ENCODE measurements at regions not wholly inside any gene's neighbourhood (a gene's known extent, or its start where the extent isn't known, plus 50 kb on each side); places are given as distances from the start of the nearest gene placed in this dataset.
"Not testable (repeated sequence)": the region's sequence is repeated elsewhere in the genome, so short reads cannot be mapped to it uniquely, and the experiment has no call there.

GRCh38 chr15:47095833-47096232 is 621.5 kb upstream of the SEMA6D start:
- 88% methylated on average over 2 of the region's 2 CpGs; no CpG with 5 or more reads in 1 of the 2 experiments for WGBS, 2 experiments (ENCODE audit: extremely low coverage in 1 of 2, insufficient coverage in 1 of 2, insufficient read length in 1 of 2, insufficient replicate concordance in 2 of 2, low coverage in 1 of 2, low lambda C conversion rate in 2 of 2, missing lambda C conversion rate in 1 of 2)
- Histone ChIP-seq H4K8ac (ENCODE audit: extremely low read depth, insufficient read depth, low read length) (no peak overlapping the region), H3K9ac (replicated peaks in 1 of 4; ENCODE audit: extremely low read depth in 1 of 4, low read depth in 3 of 4, low read length in 3 of 4) (no peak overlapping the region), H2AFZ (ENCODE audit: low read length) (no peak overlapping the region), H3K4me1 (replicated peaks in 1 of 4; ENCODE audit: control insufficient read depth in 3 of 4, insufficient read depth in 4 of 4, low read length in 3 of 4) (no peaks in the 10 kb centered on the region), H4K91ac (replicated peaks; ENCODE audit: insufficient read length, low read length) (no peak overlapping the region), H3K14ac (ENCODE audit: insufficient read length) (no peak overlapping the region), H3K4me3 (ENCODE audit: extremely low read depth in 1 of 4, insufficient read depth in 2 of 4, low read depth in 3 of 4, low read length in 4 of 4) (no peak overlapping the region), H2AK5ac (ENCODE audit: low read depth, low read length) (no peak overlapping the region), H2BK120ac (replicated peaks; ENCODE audit: low read depth, low read length) (no peak overlapping the region), H4K20me1 (replicated peaks in 1 of 2; ENCODE audit: control insufficient read depth in 1 of 2, insufficient read depth in 2 of 2, low read length in 2 of 2) (no peaks in the 10 kb centered on the region), H3K4ac (replicated peaks; ENCODE audit: insufficient read length, low read depth, low read length) (no peak overlapping the region), H3K18ac (ENCODE audit: extremely low read depth, low read length) (no peak overlapping the region), H3K27ac (ENCODE audit: low read depth, low read length) (no peak overlapping the region), H4K5ac (ENCODE audit: insufficient read length, low read depth, low read length) (no peak overlapping the region), H3K23ac (ENCODE audit: insufficient read length) (no peak overlapping the region), H3K4me2 (ENCODE audit: insufficient read depth in 1 of 2, low read depth in 2 of 2, low read length in 2 of 2) (no peak overlapping the region), H2BK5ac (ENCODE audit: low read depth, low read length) (no peak overlapping the region), H3K23me2 (ENCODE audit: low read depth, low read length) (no peaks in the 10 kb centered on the region), H2BK20ac (ENCODE audit: low read length) (no peak overlapping the region), H2BK15ac (ENCODE audit: low read length) (no peak overlapping the region), H2BK12ac (ENCODE audit: low read depth, low read length) (no peak overlapping the region), H3K36me3 (ENCODE audit: control insufficient read depth in 2 of 4, insufficient read depth in 4 of 4, low read length in 3 of 4) (no peaks in the 10 kb centered on the region), H3K79me2 (ENCODE audit: control insufficient read depth in 1 of 2, insufficient read depth in 2 of 2, low read length in 2 of 2) (no peaks in the 10 kb centered on the region), H3K9me3 (ENCODE audit: insufficient read depth in 2 of 2, low read depth in 1 of 2, low read length in 1 of 2) (no peaks in the 10 kb centered on the region), H3K27me3 (replicated peaks in 1 of 4; ENCODE audit: control insufficient read depth in 3 of 4, extremely low read depth in 1 of 4, insufficient read depth in 3 of 4, low read length in 3 of 4) (no peaks in the 10 kb centered on the region), H3K79me1 (ENCODE audit: low read depth, low read length) (no peaks in the 10 kb centered on the region), H3K56ac (replicated peaks; ENCODE audit: insufficient read length, low read depth, low read length) (no peak overlapping the region)
- ChIA-PET CTCF (ENCODE audit: partially characterized antibody) (no interaction called here), POLR2A (ENCODE audit: partially characterized antibody) (no interaction called here)
- DNase-seq (ENCODE audit: low read depth in 1 of 2, low spot score in 2 of 2) (no peak), FAIRE-seq (no peak)
- TF ChIP-seq RNF2 (IDR thresholded peaks at IDR 0.05; ENCODE audit: borderline replicate concordance, low read depth, low read length, missing control alignments, poor library complexity, severe bottlenecking), result no peak

GRCh38 chr15:47098526-47098925 is 618.8 kb upstream of the SEMA6D start:
- H2BK120ac ChIP-seq (replicated peaks; ENCODE audit: low read depth, low read length); H4K5ac ChIP-seq (ENCODE audit: insufficient read length, low read depth, low read length); H3K79me2 ChIP-seq (ENCODE audit: control insufficient read depth in 1 of 2, insufficient read depth in 2 of 2, low read length in 2 of 2); H3K23me2 ChIP-seq (ENCODE audit: low read depth, low read length); H3K79me1 ChIP-seq (ENCODE audit: low read depth, low read length); H3K4me2 ChIP-seq (ENCODE audit: insufficient read depth in 1 of 2, low read depth in 2 of 2, low read length in 2 of 2); H3K9ac ChIP-seq (replicated peaks in 1 of 4; ENCODE audit: extremely low read depth in 1 of 4, low read depth in 3 of 4, low read length in 3 of 4); H2AFZ ChIP-seq (ENCODE audit: low read length); H3K18ac ChIP-seq (ENCODE audit: extremely low read depth, low read length); H3K4ac ChIP-seq (replicated peaks; ENCODE audit: insufficient read length, low read depth, low read length); H3K36me3 ChIP-seq (ENCODE audit: control insufficient read depth in 2 of 4, insufficient read depth in 4 of 4, low read length in 3 of 4); H3K14ac ChIP-seq (ENCODE audit: insufficient read length); H3K9me3 ChIP-seq (ENCODE audit: insufficient read depth in 2 of 2, low read depth in 1 of 2, low read length in 1 of 2); H4K8ac ChIP-seq (ENCODE audit: extremely low read depth, insufficient read depth, low read length); H4K20me1 ChIP-seq (replicated peaks in 1 of 2; ENCODE audit: control insufficient read depth in 1 of 2, insufficient read depth in 2 of 2, low read length in 2 of 2); H2BK15ac ChIP-seq (ENCODE audit: low read length); H3K23ac ChIP-seq (ENCODE audit: insufficient read length); H2AK5ac ChIP-seq (ENCODE audit: low read depth, low read length); H2BK20ac ChIP-seq (ENCODE audit: low read length); H3K4me3 ChIP-seq (ENCODE audit: extremely low read depth in 1 of 4, insufficient read depth in 2 of 4, low read depth in 3 of 4, low read length in 4 of 4); H3K27me3 ChIP-seq (replicated peaks in 1 of 4; ENCODE audit: control insufficient read depth in 3 of 4, extremely low read depth in 1 of 4, insufficient read depth in 3 of 4, low read length in 3 of 4); H3K4me1 ChIP-seq (replicated peaks in 1 of 4; ENCODE audit: control insufficient read depth in 3 of 4, insufficient read depth in 4 of 4, low read length in 3 of 4); DNase-seq (ENCODE audit: low read depth in 1 of 2, low spot score in 2 of 2); CTCF ChIA-PET (ENCODE audit: partially characterized antibody); FAIRE-seq; H3K56ac ChIP-seq (replicated peaks; ENCODE audit: insufficient read length, low read depth, low read length); H2BK12ac ChIP-seq (ENCODE audit: low read depth, low read length); H3K27ac ChIP-seq (ENCODE audit: low read depth, low read length); H4K91ac ChIP-seq (replicated peaks; ENCODE audit: insufficient read length, low read length); H2BK5ac ChIP-seq (ENCODE audit: low read depth, low read length); POLR2A ChIA-PET (ENCODE audit: partially characterized antibody): not testable (repeated sequence)

Data from H1 (cell line).